DMS53 (cell line): ENCODE measurements at regions not wholly inside any gene's neighbourhood (a gene's known extent, or its start where the extent isn't known, plus 50 kb on each side); places are given as distances from the start of the nearest gene placed in this dataset.

Experiments used
- DNase-seq: peaks from one replicate; lab custom pipeline; 2025; lab: John Stamatoyannopoulos, UW

DNA sequence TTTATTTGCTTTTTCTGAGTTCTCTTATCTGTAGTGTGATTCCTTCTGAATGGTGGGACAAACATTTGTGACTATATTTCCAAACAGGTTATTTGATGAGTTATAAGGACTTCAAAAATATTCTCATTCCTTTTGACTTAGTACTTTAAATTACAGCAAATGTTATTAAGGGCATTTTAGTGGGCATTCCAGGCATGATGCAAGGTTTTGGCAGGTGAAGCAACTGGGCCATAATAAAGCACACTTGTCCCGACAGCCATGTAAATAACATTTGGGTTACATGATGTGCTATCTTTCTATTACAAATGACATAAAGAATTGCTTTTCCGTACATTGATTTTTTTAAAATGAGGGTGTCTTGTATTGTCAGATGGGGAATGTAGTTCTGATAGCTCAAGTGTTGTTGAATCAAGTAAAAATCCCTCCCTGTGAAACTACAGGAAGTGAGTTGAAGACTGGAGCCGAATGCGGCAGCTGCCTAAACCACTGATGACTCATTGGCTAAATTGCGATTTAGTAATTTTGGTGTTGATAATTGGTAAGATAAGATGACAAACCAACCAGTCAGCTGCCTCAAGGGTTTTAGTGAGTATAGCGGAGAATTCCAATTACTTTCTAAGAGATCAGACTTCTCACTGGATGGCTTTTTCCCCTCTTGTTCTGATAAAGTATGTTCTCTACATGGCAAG is 231.3 kb upstream of the NPY start:
- peak; percentile 16 for DNase-seq

- no peak for DNase-seq
Measured at GRCh38 chr7:24054236-24054635, 229.8 kb upstream of the NPY start.

- no peak for DNase-seq
Measured at GRCh38 chr7:24057243-24057642, 226.7 kb upstream of the NPY start.

DNA sequence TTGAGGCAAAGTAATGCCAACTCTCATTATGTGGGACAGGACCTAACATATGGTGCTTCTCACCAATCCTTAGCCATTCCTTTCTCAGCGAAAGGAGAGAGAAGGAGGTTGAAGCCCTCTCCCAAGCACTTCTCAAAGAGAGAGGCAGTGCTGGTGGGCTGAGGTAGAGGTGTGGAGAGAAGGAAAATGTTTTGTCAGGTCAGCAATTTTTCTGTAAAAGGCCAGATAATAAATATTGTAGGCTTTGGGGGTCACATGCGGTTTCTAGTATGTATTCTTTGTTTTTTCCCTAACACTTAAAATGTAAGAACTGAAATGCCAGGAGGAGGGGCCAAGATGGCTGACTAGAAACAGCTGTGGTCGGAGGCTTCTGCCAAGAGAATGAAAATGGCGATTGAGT is 225.0 kb upstream of the NPY start:
- DNase-seq: no peak

DNA sequence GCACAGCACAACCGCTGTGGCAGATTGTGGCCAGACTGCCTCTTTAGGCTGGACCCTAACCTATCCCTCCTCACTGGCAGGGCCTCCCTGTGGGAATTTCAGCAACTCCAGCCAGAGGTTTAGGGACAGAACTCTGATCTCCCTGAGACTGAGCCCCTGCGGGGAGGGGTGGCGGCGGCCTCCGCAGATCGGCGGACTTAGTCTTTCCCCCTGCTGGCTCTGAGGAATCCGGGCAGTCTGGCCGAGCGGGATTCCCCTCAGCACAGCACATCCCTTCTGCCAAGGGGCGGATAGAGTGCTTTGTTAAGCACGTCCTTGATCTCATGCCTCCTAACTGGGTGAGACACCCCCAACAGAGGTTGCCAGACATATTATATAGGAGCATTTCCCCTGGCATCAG is 224.2 kb upstream of the NPY start:
- DNase-seq: no peak

DNA sequence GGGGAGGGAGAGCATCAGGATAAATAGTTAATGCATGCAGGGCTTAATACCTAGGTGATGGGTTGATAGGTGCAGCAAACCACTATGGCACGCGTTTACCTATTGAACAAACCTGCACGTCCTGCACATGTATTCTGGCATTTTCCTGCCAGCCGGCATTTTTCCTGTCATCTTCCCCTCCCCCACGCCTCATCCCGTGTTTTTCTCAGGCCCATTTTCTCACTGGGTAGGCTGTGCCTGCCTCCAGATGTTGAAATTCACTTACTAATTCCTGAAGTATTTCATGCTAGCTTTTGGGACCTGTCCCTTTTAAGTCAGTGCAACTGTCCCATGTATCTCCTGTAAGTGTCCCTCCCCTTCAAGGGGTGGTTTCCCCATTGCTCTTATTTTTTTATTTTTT is 220.3 kb upstream of the NPY start:
- no peak for DNase-seq

DNA sequence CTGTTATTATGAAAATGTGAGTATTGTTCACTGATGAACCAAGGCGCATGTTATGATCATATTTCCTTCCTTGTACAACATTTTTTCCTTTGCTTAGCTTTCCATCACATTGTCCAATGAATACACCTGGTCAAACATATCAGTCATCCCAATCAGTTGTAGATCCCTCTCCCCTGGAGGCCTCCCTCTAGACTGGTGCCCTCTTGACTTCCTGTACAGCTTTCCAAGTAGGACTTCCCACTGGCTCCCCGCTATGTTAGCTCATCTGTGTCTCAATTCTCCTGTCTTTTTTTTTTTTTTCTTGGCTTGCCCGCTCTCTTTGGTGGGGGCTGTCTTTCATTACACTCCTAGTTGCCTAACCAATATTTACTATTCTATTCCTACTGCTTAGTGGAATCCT is 214.2 kb upstream of the NPY start:
- peak; percentile 29 for DNase-seq

DNA sequence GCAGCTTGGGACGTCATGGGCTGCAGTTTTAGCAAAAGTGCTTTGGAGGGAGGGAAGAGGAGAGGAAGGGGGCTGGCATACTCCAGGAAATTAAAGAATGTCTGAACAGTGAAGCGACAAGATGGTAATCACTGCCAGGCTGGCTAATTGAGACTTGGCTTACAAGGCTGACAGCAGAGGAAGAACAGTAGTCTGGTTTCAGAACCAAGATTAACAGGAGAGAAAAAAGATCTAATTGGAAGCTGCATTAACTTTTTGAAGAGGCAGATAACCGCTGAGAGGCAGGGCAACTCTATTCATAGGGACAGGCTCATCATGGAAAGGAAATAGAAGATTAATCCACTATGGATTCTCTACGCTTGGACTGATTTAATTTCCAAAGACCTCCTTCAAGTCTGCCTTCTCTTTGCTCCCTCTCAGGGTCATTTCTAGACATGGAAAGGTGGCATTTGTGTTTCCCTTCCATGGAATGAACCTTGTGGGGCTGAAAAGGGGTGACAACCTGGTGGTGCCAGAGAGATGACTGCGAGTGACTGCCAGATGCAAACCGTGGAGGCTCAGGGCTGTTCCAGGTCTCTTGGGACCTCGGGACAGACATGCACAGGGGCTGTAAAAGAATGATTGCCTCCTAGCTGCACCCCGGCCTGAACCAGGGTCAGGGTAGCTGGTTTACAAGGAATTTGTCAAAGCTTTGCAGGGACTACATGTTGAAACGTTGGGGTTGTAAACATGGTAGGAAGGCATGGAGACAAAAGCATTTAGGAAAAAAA is 210.2 kb upstream of the NPY start:
- DNase-seq: no peak

- peak; percentile 50 for DNase-seq
Measured at GRCh38 chr7:24075426-24075810, 208.6 kb upstream of the NPY start.

- DNase-seq: no peak
Measured at GRCh38 chr7:24082826-24083225, 201.2 kb upstream of the NPY start.

DNA sequence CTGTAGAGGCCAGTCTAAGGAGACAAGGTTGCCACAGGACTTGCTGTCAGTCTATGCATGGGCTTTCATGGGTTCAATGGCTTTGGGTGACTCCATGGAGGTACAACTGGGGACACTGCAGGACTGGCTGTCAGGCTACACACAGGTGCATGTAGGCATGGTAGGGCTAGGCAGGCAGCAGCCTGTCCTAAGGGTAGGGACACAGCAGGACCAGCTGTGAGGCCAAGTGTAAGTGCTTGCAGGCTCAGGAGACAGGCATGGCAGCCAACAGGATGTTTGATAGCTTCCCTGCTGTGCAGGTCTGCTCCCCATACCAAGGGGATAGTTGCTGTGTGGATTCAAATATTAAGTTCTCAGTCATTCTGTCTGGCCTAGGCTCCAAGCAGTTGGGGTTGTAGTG is 181.0 kb upstream of the NPY start:
- no peak for DNase-seq

GRCh38 chr7:24108906-24109376 is 175.0 kb upstream of the NPY start:
- no peak for DNase-seq

DNA sequence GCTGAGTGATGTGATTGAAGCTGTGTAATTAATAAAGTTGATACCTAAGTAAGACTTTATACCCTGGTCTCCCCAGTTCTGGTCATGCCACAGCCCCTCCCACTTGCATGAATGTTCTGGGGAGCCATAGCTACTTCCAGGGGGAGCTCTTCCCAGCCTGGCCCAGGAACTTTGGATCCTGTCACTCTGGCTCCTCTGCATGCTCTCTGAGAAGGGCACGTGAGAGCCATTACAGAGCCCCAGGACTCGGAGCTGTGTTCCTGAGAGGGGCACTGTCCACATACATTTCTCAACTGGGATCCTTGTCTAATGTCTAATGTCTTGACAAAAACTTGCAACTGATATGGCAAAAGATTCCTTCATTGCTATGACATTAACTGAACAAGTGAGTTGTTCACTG is 173.9 kb upstream of the NPY start:
- DNase-seq: no peak

GRCh38 chr7:24113506-24113905 is 170.5 kb upstream of the NPY start:
- no peak for DNase-seq

DNA sequence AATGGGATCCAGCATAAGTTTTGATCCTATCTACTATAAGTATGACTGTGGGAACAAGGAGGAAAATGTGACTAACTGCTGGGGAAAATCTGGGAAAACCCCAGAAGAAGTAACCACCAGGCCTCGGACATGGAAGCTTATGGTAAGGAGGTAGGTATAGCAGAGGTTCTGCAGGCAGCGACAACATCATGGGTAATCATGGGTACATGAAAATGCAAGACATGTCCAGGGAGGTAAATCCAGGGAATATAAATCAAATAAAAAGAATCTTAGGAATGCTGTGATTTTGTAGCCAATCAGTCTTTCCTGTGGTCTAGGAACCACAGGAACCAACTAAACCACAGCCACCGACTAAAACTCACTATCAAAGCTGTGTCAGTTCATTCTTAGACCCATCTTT is 168.3 kb upstream of the NPY start:
- no peak for DNase-seq

DNA sequence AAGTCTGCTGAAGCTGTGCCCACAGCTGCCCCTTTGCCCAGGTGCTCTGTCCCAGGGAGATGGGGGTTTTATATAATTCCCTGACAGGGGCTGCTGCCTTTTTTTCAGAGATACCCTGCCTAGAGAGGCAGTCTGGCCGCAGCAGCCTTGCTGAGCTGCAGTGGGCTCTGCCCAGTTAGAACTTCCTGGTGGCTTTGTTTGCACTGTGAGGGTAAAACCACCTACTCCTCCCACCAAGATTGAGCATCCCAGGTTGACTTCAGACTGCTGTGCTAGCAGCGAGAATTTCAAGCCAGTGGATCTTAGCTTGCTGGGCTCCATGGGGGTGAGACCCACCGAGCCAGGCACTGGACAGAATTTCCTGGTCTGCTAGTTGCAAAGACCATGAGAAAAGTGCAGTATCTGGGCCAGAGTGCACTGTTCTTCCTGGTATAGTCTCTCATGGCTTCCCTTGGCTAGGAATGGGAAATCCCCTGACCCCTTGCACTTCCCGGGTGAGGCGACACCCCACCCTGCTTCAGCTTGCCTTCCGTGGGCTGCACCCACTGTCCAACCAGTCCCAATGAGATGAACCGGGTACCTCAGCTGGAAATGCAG is 166.0 kb upstream of the NPY start:
- DNase-seq: peak; percentile 18

- no peak for DNase-seq
Measured at GRCh38 chr7:24119852-24120251, 164.1 kb upstream of the NPY start.

- DNase-seq: no peak
Measured at GRCh38 chr7:24123076-24123475, 160.9 kb upstream of the NPY start.

GRCh38 chr7:24125765-24126164 is 158.2 kb upstream of the NPY start:
- DNase-seq: no peak

- no peak for DNase-seq
Measured at GRCh38 chr7:24127930-24128329, 156.1 kb upstream of the NPY start.

DNA sequence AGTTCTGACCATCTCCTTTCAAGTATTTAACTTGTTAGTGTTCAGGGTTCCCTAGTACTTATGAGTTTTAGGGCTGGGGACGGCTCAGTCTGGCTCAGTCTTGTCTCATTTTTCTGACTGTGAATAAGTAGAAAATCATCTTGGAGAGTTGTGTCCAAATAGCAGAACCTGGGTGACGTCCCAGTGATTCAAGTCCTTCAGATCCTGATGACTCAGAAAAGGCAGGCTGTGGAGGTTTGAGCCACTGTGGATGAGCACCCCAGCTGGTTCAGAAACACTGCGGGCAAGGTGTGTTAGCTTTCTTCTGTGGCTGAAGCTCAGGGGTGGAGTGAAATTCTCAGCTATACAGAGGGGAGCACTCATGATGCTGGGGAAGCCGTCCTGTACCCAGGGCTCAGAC is 154.4 kb upstream of the NPY start:
- DNase-seq: peak; percentile 14

DNA sequence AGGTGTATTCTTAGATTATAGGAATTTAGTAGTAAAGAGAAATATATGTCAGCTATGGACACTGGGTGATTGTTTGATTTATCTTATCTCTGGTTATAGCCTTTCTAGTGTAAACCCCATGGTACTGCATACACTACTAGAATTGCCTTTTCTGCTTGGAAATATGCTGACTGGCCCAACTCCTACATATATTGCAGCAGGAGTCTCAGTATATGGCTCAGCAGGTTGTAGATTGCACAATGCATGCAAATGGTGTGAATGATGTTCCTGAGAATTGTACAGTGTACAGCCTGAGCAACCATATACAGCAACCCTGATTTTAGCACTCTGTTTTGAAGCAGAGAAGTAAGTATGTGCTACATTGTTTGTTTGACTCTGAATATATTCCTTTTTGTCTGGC is 153.4 kb upstream of the NPY start:
- no peak for DNase-seq

GRCh38 chr7:24133691-24134090 is 150.3 kb upstream of the NPY start:
- DNase-seq: no peak
